GM23338 (cell line): ENCODE measurements at regions not wholly inside any gene's neighbourhood (a gene's known extent, or its start where the extent isn't known, plus 50 kb on each side); places are given as distances from the start of the nearest gene placed in this dataset.

Source experiments
- ATAC-seq: fragments of 200-7000 bp; cut with Tn5 transposase; 3 replicates; pipeline ENCODE4 v1.9.1; 2020
- DNase-seq: peaks from one replicate; pipeline ENCODE4 v3.0.0-alpha.2; 2015; ENCODE audit warnings: low spot score
- H2AFZ ChIP-seq: fragments of 200-600 bp; sonication (generic); 2 replicates; pipeline ENCODE4 v1.8.0; 2016; ENCODE audit warnings: antibody characterized with exemption, mild to moderate bottlenecking, moderate library complexity
- H3F3A ChIP-seq: fragments of 200-600 bp; sonication (generic); replicated peaks from 2 replicates; pipeline ENCODE4 v1.8.0; 2017; ENCODE audit warnings: antibody characterized with exemption, mixed run types, low read depth
- H3K27ac ChIP-seq: fragments of 200-600 bp; sonication (generic); 2 replicates; pipeline ENCODE4 v1.6.1; 2016; ENCODE audit warnings: low read depth
- H3K27me3 ChIP-seq: fragments of 200-600 bp; sonication (generic); 2 replicates; pipeline ENCODE4 v1.8.0; 2016; ENCODE audit warnings: mild to moderate bottlenecking, mixed run types, moderate library complexity; ENCODE audit not compliant: insufficient read depth
- H3K36me3 ChIP-seq: fragments of 200-600 bp; sonication (generic); 2 replicates; pipeline ENCODE4 v1.8.0; 2016; ENCODE audit warnings: mild to moderate bottlenecking; ENCODE audit not compliant: insufficient read depth
- H3K4me1 ChIP-seq: fragments of 200-600 bp; sonication (generic); 2 replicates; pipeline ENCODE4 v1.8.0; 2016; ENCODE audit warnings: mild to moderate bottlenecking, moderate library complexity; ENCODE audit not compliant: insufficient read depth
- H3K4me2 ChIP-seq: fragments of 200-600 bp; sonication (generic); 2 replicates; pipeline ENCODE4 v1.7.1; 2017; ENCODE audit warnings: mixed run types
- H3K4me3 ChIP-seq: fragments of 200-600 bp; sonication (generic); 2 replicates; pipeline ENCODE4 v1.6.1; 2016; ENCODE audit warnings: mixed run types
- H3K79me2 ChIP-seq: fragments of 200-600 bp; sonication (generic); replicated peaks from 2 replicates; pipeline ENCODE4 v1.8.0; 2017; ENCODE audit warnings: mild to moderate bottlenecking; ENCODE audit not compliant: insufficient read depth
- H3K9me2 ChIP-seq: fragments of 200-600 bp; sonication (generic); 2 replicates; pipeline ENCODE4 v1.8.0; 2017; ENCODE audit not compliant: insufficient read depth
- H4K20me1 ChIP-seq: fragments of 200-600 bp; sonication (generic); replicated peaks from 2 replicates; pipeline ENCODE4 v1.8.0; 2017; ENCODE audit warnings: mild to moderate bottlenecking; ENCODE audit not compliant: insufficient read depth
- H3K27ac Mint-ChIP-seq: 2 replicates; pipeline ENCODE4 v1.8.0; 2020; ENCODE audit warnings: inconsistent platforms, mild to moderate bottlenecking, moderate library complexity, mixed read lengths
- H3K27me3 Mint-ChIP-seq: 3 replicates; pipeline ENCODE4 v1.8.0; 2022; ENCODE audit warnings: low read depth, mild to moderate bottlenecking, moderate library complexity, mixed read lengths, inconsistent platforms; ENCODE audit not compliant: insufficient read depth, poor library complexity
- H3K36me3 Mint-ChIP-seq: 3 replicates; pipeline ENCODE4 v1.8.0; 2021; ENCODE audit warnings: low read depth, mild to moderate bottlenecking, inconsistent platforms, moderate library complexity, mixed read lengths
- H3K4me1 Mint-ChIP-seq: 3 replicates; pipeline ENCODE4 v1.8.0; 2020; ENCODE audit warnings: mild to moderate bottlenecking, inconsistent platforms, mixed read lengths
- H3K4me3 Mint-ChIP-seq: 3 replicates; pipeline ENCODE4 v1.8.0; 2021; ENCODE audit warnings: moderate library complexity, mild to moderate bottlenecking, inconsistent platforms, mixed read lengths
- H3K9me3 Mint-ChIP-seq: 3 replicates; pipeline ENCODE4 v1.8.0; 2020; ENCODE audit warnings: moderate library complexity, mild to moderate bottlenecking, inconsistent platforms, mixed read lengths
- CREB1 ChIP-seq: fragments of 250-450 bp; sonication (Bioruptor Pico); IDR thresholded peaks from 2 replicates; pipeline ENCODE4 v1.5.0; 2020; ENCODE audit warnings: low read depth, mild to moderate bottlenecking, moderate library complexity
- CTCF ChIP-seq, 2 experiments: fragments of 200-600 bp in 1 of 2; sonication (generic) in 1 of 2; conservative IDR thresholded peaks; 2 replicates each; pipeline versions ENCODE4 v1.5.1 to v1.6.1; 2016 to 2017; ENCODE audit warnings: antibody characterized with exemption in 2 of 2, low read depth in 2 of 2, mild to moderate bottlenecking in 2 of 2, moderate library complexity in 1 of 2
- ETS1 ChIP-seq: IDR thresholded peaks from 2 replicates; pipeline ENCODE4 v1.6.1; 2016; ENCODE audit warnings: antibody characterized with exemption
- EZH2 ChIP-seq: fragments of 200-600 bp; sonication (generic); IDR thresholded peaks from one replicate; pipeline ENCODE4 v1.8.0; 2017; ENCODE audit warnings: antibody characterized with exemption, mild to moderate bottlenecking, low read depth; ENCODE audit not compliant: unreplicated experiment
- JUNB ChIP-seq: IDR thresholded peaks from one replicate; pipeline ENCODE4 v1.6.1; 2016; ENCODE audit warnings: antibody characterized with exemption; ENCODE audit not compliant: unreplicated experiment
- NANOG ChIP-seq: IDR thresholded peaks from 2 replicates; pipeline ENCODE4 v1.6.1; 2016; ENCODE audit warnings: antibody characterized with exemption, borderline replicate concordance
- STAT1 ChIP-seq: IDR thresholded peaks from one replicate; pipeline ENCODE4 v1.6.1; 2016; ENCODE audit warnings: antibody characterized with exemption; ENCODE audit not compliant: unreplicated experiment
- ZNF114 ChIP-seq: fragments of 250-450 bp; sonication (Bioruptor Pico); IDR thresholded peaks from 2 replicates; pipeline ENCODE4 v1.5.0; 2020; ENCODE audit warnings: mild to moderate bottlenecking, moderate library complexity
- ZNF331 ChIP-seq: fragments of 250-450 bp; sonication (Bioruptor Pico); IDR thresholded peaks from 2 replicates; pipeline ENCODE4 v1.5.0; 2020; ENCODE audit warnings: low read depth, mild to moderate bottlenecking, moderate library complexity
- TF ChIP-seq, protein P1 (sequence below): fragments of 250-450 bp; sonication (Bioruptor Pico); IDR thresholded peaks from 2 replicates; pipeline ENCODE4 v1.5.0; 2020; ENCODE audit warnings: mild to moderate bottlenecking, moderate library complexity
- TF ChIP-seq, protein P2 (sequence below): IDR thresholded peaks from one replicate; pipeline ENCODE4 v1.6.1; 2018; ENCODE audit warnings: antibody characterized with exemption; ENCODE audit not compliant: unreplicated experiment

DNA sequence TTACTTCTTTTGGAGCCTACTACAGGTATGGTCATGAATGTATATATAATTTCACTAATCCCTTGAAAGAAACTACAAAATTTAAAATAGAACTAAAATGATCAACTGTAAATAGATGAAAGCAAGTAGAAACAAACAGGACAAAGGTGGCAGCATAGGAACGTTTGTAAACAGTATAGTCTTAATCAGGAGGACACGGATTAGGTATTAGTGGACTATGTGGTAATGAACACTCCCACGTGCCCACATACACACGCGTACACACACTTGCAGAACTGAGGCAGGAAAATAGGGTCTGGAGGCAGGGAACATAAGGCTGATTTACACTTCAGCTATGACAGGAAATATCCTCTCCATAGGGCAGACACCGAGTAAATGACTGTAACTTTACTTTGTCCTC lies 1397.8 kb downstream of the NCAM2 start:
- Mint-ChIP-seq H3K36me3 (no peaks in the 10 kb centered on the region), H3K27ac (no peak overlapping the region), H3K9me3 (peaks cover 6% of the 10 kb centered on the region; the same call in 1 of the 3 replicates), H3K27me3 (no peaks in the 10 kb centered on the region), H3K4me3 (no peak overlapping the region), H3K4me1 (0 out of 3 replicates have a peak, but pooled peaks cover 3% of the 10 kb centered on the region)
- peak overlapping the region; percentile 77; the same call in 1 of the 2 replicates for H2AFZ ChIP-seq
- H3K36me3 ChIP-seq, result no peaks in the 10 kb centered on the region
- H3K4me2 ChIP-seq, result no peak overlapping the region
- no peaks in the 10 kb centered on the region for H3K27me3 ChIP-seq
- no peaks in the 10 kb centered on the region for H3K79me2 ChIP-seq
- TF ChIP-seq, protein P1, sequence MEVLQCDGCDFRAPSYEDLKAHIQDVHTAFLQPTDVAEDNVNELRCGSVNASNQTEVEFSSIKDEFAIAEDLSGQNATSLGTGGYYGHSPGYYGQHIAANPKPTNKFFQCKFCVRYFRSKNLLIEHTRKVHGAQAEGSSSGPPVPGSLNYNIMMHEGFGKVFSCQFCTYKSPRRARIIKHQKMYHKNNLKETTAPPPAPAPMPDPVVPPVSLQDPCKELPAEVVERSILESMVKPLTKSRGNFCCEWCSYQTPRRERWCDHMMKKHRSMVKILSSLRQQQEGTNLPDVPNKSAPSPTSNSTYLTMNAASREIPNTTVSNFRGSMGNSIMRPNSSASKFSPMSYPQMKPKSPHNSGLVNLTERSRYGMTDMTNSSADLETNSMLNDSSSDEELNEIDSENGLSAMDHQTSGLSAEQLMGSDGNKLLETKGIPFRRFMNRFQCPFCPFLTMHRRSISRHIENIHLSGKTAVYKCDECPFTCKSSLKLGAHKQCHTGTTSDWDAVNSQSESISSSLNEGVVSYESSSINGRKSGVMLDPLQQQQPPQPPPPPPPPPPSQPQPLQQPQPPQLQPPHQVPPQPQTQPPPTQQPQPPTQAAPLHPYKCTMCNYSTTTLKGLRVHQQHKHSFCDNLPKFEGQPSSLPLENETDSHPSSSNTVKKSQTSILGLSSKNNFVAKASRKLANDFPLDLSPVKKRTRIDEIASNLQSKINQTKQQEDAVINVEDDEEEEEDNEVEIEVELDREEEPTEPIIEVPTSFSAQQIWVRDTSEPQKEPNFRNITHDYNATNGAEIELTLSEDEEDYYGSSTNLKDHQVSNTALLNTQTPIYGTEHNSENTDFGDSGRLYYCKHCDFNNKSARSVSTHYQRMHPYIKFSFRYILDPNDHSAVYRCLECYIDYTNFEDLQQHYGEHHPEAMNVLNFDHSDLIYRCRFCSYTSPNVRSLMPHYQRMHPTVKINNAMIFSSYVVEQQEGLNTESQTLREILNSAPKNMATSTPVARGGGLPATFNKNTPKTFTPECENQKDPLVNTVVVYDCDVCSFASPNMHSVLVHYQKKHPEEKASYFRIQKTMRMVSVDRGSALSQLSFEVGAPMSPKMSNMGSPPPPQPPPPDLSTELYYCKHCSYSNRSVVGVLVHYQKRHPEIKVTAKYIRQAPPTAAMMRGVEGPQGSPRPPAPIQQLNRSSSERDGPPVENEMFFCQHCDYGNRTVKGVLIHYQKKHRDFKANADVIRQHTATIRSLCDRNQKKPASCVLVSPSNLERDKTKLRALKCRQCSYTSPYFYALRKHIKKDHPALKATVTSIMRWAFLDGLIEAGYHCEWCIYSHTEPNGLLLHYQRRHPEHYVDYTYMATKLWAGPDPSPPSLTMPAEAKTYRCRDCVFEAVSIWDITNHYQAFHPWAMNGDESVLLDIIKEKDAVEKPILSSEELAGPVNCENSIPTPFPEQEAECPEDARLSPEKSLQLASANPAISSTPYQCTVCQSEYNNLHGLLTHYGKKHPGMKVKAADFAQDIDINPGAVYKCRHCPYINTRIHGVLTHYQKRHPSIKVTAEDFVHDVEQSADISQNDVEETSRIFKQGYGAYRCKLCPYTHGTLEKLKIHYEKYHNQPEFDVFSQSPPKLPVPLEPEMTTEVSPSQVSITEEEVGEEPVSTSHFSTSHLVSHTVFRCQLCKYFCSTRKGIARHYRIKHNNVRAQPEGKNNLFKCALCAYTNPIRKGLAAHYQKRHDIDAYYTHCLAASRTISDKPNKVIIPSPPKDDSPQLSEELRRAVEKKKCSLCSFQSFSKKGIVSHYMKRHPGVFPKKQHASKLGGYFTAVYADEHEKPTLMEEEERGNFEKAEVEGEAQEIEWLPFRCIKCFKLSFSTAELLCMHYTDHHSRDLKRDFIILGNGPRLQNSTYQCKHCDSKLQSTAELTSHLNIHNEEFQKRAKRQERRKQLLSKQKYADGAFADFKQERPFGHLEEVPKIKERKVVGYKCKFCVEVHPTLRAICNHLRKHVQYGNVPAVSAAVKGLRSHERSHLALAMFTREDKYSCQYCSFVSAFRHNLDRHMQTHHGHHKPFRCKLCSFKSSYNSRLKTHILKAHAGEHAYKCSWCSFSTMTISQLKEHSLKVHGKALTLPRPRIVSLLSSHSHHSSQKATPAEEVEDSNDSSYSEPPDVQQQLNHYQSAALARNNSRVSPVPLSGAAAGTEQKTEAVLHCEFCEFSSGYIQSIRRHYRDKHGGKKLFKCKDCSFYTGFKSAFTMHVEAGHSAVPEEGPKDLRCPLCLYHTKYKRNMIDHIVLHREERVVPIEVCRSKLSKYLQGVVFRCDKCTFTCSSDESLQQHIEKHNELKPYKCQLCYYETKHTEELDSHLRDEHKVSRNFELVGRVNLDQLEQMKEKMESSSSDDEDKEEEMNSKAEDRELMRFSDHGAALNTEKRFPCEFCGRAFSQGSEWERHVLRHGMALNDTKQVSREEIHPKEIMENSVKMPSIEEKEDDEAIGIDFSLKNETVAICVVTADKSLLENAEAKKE (CRISPR knock-in tag), result no peak
- TF ChIP-seq ZNF114 (CRISPR knock-in tag) (no peak), CTCF (conservative IDR thresholded peaks at IDR 0.05; ENCODE audit: low read depth in 2 of 2) (no peak), EZH2 (no peak), ETS1 (no peak), ZNF331 (CRISPR knock-in tag) (no peak), STAT1 (no peak), CREB1 (CRISPR knock-in tag) (no peak), JUNB (no peak), NANOG (no peak)
- TF ChIP-seq, protein P2, sequence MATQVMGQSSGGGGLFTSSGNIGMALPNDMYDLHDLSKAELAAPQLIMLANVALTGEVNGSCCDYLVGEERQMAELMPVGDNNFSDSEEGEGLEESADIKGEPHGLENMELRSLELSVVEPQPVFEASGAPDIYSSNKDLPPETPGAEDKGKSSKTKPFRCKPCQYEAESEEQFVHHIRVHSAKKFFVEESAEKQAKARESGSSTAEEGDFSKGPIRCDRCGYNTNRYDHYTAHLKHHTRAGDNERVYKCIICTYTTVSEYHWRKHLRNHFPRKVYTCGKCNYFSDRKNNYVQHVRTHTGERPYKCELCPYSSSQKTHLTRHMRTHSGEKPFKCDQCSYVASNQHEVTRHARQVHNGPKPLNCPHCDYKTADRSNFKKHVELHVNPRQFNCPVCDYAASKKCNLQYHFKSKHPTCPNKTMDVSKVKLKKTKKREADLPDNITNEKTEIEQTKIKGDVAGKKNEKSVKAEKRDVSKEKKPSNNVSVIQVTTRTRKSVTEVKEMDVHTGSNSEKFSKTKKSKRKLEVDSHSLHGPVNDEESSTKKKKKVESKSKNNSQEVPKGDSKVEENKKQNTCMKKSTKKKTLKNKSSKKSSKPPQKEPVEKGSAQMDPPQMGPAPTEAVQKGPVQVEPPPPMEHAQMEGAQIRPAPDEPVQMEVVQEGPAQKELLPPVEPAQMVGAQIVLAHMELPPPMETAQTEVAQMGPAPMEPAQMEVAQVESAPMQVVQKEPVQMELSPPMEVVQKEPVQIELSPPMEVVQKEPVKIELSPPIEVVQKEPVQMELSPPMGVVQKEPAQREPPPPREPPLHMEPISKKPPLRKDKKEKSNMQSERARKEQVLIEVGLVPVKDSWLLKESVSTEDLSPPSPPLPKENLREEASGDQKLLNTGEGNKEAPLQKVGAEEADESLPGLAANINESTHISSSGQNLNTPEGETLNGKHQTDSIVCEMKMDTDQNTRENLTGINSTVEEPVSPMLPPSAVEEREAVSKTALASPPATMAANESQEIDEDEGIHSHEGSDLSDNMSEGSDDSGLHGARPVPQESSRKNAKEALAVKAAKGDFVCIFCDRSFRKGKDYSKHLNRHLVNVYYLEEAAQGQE, result no peak
- H3K27ac ChIP-seq, result no peak overlapping the region
- H4K20me1 ChIP-seq, result no peaks in the 10 kb centered on the region
- ATAC-seq, result no peak
- H3K4me3 ChIP-seq, result no peak overlapping the region
- no peaks in the 10 kb centered on the region for H3F3A ChIP-seq
- no peak for DNase-seq
- no peaks in the 10 kb centered on the region; the same call in 1 of the 2 replicates for H3K9me2 ChIP-seq
- H3K4me1 ChIP-seq, result no peaks in the 10 kb centered on the region
